GM18505 (cell line): ENCODE measurements at regions not wholly inside any gene's neighbourhood (a gene's known extent, or its start where the extent isn't known, plus 50 kb on each side); places are given as distances from the start of the nearest gene placed in this dataset.

Experiments used
- ATAC-seq: cut with Tn5 transposase; IDR thresholded peaks from one replicate; pipeline ENCODE4 v1.9.1; 2021; ENCODE audit not compliant: unreplicated experiment
- POLR2A ChIP-seq: IDR thresholded peaks from 4 replicates; pipeline ENCODE4 v1.6.1; 2011; ENCODE audit warnings: borderline replicate concordance; ENCODE audit not compliant: insufficient read depth, insufficient read length; ENCODE audit errors: extremely low read depth

- no peak for TF ChIP-seq POLR2A
Observed at GRCh38 chr7:156430109-156430508, 210.5 kb upstream of the RNF32 start.

GRCh38 chr7:156429514-156429913, 211.1 kb upstream of the RNF32 start:
- ATAC-seq, result no peak
- TF ChIP-seq POLR2A, result no peak

More at GRCh38 chr7:156430109-156430508, 210.5 kb upstream of the RNF32 start:
- ATAC-seq, result no peak

GRCh38 chr7:156423876-156424275, 216.7 kb upstream of the RNF32 start:
- ATAC-seq, result no peak
- TF ChIP-seq POLR2A, result no peak

GRCh38 chr7:156420496-156420895, 220.1 kb upstream of the RNF32 start:
- ATAC-seq, result no peak
- TF ChIP-seq POLR2A, result no peak

- no peak for ATAC-seq
- no peak for TF ChIP-seq POLR2A
Observed at GRCh38 chr7:156419782-156420181, 220.8 kb upstream of the RNF32 start.

- no peak for ATAC-seq
Observed at GRCh38 chr7:156402255-156402654, 238.3 kb upstream of the RNF32 start.

GRCh38 chr7:156401617-156402016, 239.0 kb upstream of the RNF32 start:
- TF ChIP-seq POLR2A, result no peak
- no peak for ATAC-seq

More at GRCh38 chr7:156402255-156402654, 238.3 kb upstream of the RNF32 start:
- no peak for TF ChIP-seq POLR2A

GRCh38 chr7:156400046-156400445, 240.5 kb upstream of the RNF32 start:
- ATAC-seq, result no peak
- TF ChIP-seq POLR2A, result no peak

GRCh38 chr7:156397249-156397648, 243.3 kb upstream of the RNF32 start:
- no peak for ATAC-seq
- TF ChIP-seq POLR2A, result no peak

- TF ChIP-seq POLR2A, result no peak
Observed at GRCh38 chr7:156389116-156389692, 251.4 kb upstream of the RNF32 start.

GRCh38 chr7:156386097-156386496, 254.5 kb upstream of the RNF32 start:
- TF ChIP-seq POLR2A, result no peak
- ATAC-seq, result no peak

More at GRCh38 chr7:156389116-156389692, 251.4 kb upstream of the RNF32 start:
- ATAC-seq, result no peak

GRCh38 chr7:156384706-156385105, 255.9 kb upstream of the RNF32 start:
- no peak for ATAC-seq
- TF ChIP-seq POLR2A, result no peak

- no peak for TF ChIP-seq POLR2A
- no peak for ATAC-seq
Observed at GRCh38 chr7:156383526-156383925, 257.0 kb upstream of the RNF32 start.

- ATAC-seq, result no peak
- TF ChIP-seq POLR2A, result no peak
Observed at GRCh38 chr7:156380261-156380660, 260.3 kb upstream of the RNF32 start.

GRCh38 chr7:156379324-156380070, 261.1 kb upstream of the RNF32 start:
- no peak for ATAC-seq
- TF ChIP-seq POLR2A, result no peak

GRCh38 chr7:156378806-156379205, 261.8 kb upstream of the RNF32 start:
- no peak for ATAC-seq
- TF ChIP-seq POLR2A, result no peak
